ENCODE measurements at regions not wholly inside any gene's neighbourhood (a gene's known extent, or its start where the extent isn't known, plus 50 kb on each side); places are given as distances from the start of the nearest gene placed in this dataset.

DNA sequence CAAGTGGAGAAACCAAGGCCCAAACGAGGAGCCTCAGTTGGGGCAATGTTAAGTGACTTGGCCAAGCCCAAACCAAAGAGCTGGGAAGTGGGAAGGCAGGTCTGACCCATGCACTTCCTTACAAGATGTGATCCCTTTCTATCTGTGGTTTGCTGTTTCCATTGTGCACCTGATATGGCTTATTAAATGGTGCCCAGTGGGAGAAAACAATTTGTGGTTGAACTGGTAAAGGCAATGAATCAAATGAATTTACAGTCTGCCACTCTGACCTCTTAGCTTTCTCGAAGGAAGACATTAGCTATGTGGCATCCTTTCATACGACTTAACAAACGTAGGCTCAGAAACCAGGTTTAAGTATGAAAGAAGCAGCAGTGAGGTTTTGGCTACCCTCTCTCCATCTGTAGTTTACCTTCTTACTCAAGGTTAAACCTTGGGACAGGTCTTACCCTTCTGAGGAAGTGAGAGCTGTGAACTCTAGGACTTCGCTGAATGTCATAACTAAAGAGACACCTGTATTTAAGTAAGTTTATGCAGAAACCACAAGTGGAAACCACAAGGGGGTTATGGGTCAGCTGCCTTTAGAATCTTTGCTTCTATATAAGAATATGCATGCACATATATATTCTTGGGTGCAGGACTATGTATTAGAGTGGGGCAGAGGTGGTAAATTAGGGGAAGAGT lies 100.5 kb upstream of the SPATA31D4 start:
- TF ChIP-seq, protein P1, sequence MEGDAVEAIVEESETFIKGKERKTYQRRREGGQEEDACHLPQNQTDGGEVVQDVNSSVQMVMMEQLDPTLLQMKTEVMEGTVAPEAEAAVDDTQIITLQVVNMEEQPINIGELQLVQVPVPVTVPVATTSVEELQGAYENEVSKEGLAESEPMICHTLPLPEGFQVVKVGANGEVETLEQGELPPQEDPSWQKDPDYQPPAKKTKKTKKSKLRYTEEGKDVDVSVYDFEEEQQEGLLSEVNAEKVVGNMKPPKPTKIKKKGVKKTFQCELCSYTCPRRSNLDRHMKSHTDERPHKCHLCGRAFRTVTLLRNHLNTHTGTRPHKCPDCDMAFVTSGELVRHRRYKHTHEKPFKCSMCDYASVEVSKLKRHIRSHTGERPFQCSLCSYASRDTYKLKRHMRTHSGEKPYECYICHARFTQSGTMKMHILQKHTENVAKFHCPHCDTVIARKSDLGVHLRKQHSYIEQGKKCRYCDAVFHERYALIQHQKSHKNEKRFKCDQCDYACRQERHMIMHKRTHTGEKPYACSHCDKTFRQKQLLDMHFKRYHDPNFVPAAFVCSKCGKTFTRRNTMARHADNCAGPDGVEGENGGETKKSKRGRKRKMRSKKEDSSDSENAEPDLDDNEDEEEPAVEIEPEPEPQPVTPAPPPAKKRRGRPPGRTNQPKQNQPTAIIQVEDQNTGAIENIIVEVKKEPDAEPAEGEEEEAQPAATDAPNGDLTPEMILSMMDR (IDR thresholded peaks at IDR 0.05 in 8 of 11, conservative IDR thresholded peaks at IDR 0.05 in 3 of 11): no peak
- TF ChIP-seq POLR2A (IDR thresholded peaks at IDR 0.05): no peak
